ENCODE measurements at regions not wholly inside any gene's neighbourhood (a gene's known extent, or its start where the extent isn't known, plus 50 kb on each side); places are given as distances from the start of the nearest gene placed in this dataset.
"Not testable (repeated sequence)": the region's sequence is repeated elsewhere in the genome, so short reads cannot be mapped to it uniquely, and the experiment has no call there.

DNA sequence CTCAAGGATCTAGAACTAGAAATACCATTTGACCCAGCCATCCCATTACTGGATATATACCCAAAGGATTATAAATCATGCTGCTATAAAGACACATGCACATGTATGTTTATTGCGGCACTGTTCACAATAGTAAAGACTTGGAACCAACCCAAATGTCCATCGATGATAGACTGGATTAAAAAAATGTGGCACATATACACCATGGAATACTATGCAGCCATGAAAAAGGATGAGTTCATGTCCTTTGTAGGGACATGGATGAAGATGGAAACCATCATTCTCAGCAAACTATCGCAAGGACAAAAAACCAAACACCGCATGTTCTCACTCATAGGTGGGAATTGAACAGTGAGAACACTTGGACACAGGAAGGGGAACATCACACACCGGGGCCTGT lies 80.7 kb upstream of the FOXN2 start:
- not testable (repeated sequence) for H3K4me1 ChIP-seq (ENCODE audit: control insufficient read depth, insufficient read depth, low read length, poor library complexity, severe bottlenecking); DNase-seq; H3K27ac ChIP-seq (ENCODE audit: insufficient read depth, low read length, poor library complexity, severe bottlenecking); H3K36me3 ChIP-seq (ENCODE audit: control insufficient read depth, insufficient read depth, low read length); H3K4me3 ChIP-seq (ENCODE audit: insufficient read depth, low read depth, low read length, poor library complexity, severe bottlenecking); H3K27me3 ChIP-seq (replicated peaks; ENCODE audit: control insufficient read depth, insufficient read depth, low read length, poor library complexity, severe bottlenecking); H3K9me3 ChIP-seq (ENCODE audit: control insufficient read depth, low read length)

GRCh38 chr2:48235076-48235475 lies 79.4 kb upstream of the FOXN2 start:
- DNase-seq = no peak
- no peaks in the 10 kb centered on the region for H3K36me3 ChIP-seq (ENCODE audit: control insufficient read depth, insufficient read depth, low read length)
- H3K4me3 ChIP-seq (ENCODE audit: insufficient read depth, low read depth, low read length, poor library complexity, severe bottlenecking) = no peak overlapping the region
- H3K27ac ChIP-seq (ENCODE audit: insufficient read depth, low read length, poor library complexity, severe bottlenecking) = no peak overlapping the region
- H3K9me3 ChIP-seq (ENCODE audit: control insufficient read depth, low read length) = no peaks in the 10 kb centered on the region
- no peaks in the 10 kb centered on the region for H3K27me3 ChIP-seq (replicated peaks; ENCODE audit: control insufficient read depth, insufficient read depth, low read length, poor library complexity, severe bottlenecking)
- H3K4me1 ChIP-seq (ENCODE audit: control insufficient read depth, insufficient read depth, low read length, poor library complexity, severe bottlenecking) = peaks cover 8% of the 10 kb centered on the region

DNA sequence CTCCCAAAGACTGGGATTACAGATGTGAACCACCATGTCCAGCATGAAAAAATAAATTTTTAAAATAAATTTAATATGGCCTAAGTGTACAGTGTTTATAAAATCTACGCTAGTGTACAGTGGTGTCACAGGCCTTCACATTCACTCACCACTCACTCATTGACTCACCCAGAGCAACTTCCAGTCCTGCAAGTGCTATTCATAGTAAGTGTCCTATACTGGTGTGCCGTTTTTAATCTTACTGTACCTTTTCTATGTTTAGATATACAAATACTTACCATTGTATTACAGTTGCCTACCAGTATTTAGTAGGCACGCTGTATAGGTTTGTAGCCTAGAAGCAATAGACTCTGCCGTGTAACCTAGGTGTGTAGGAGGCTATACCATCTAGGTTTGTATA lies 76.1 kb upstream of the FOXN2 start:
- no peak overlapping the region for H3K4me3 ChIP-seq (ENCODE audit: insufficient read depth, low read depth, low read length, poor library complexity, severe bottlenecking)
- H3K4me1 ChIP-seq (ENCODE audit: control insufficient read depth, insufficient read depth, low read length, poor library complexity, severe bottlenecking) = peaks cover 8% of the 10 kb centered on the region
- no peaks in the 10 kb centered on the region for H3K36me3 ChIP-seq (ENCODE audit: control insufficient read depth, insufficient read depth, low read length)
- H3K9me3 ChIP-seq (ENCODE audit: control insufficient read depth, low read length) = no peaks in the 10 kb centered on the region
- DNase-seq = no peak
- no peak overlapping the region for H3K27ac ChIP-seq (ENCODE audit: insufficient read depth, low read length, poor library complexity, severe bottlenecking)
- no peaks in the 10 kb centered on the region for H3K27me3 ChIP-seq (replicated peaks; ENCODE audit: control insufficient read depth, insufficient read depth, low read length, poor library complexity, severe bottlenecking)

GRCh38 chr2:48240912-48241311 lies 73.6 kb upstream of the FOXN2 start:
- no peaks in the 10 kb centered on the region for H3K36me3 ChIP-seq (ENCODE audit: control insufficient read depth, insufficient read depth, low read length)
- H3K4me1 ChIP-seq (ENCODE audit: control insufficient read depth, insufficient read depth, low read length, poor library complexity, severe bottlenecking) = peaks cover 8% of the 10 kb centered on the region
- no peak for DNase-seq
- H3K4me3 ChIP-seq (ENCODE audit: insufficient read depth, low read depth, low read length, poor library complexity, severe bottlenecking) = no peak overlapping the region
- H3K9me3 ChIP-seq (ENCODE audit: control insufficient read depth, low read length) = no peaks in the 10 kb centered on the region
- no peaks in the 10 kb centered on the region for H3K27me3 ChIP-seq (replicated peaks; ENCODE audit: control insufficient read depth, insufficient read depth, low read length, poor library complexity, severe bottlenecking)
- no peak overlapping the region for H3K27ac ChIP-seq (ENCODE audit: insufficient read depth, low read length, poor library complexity, severe bottlenecking)

DNA sequence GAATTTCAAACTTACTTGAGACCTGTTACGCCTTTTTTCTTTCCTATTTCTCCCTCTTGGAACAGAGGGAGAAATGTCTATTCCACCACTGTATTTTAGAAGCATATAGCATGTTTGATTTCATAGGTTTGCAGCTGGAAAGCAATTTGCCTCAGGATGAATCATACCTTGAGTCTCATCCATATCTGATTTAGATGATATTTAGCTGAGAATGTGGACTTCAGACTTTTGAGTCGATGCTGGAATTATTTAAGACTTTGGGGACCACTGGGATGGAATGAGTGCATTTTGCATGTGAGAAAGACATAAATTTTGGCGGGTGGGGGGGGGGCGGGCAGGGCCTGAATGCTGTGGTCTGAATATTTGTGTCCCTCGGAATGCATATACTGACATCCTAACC lies 67.3 kb upstream of the FOXN2 start:
- H3K27me3 ChIP-seq (replicated peaks; ENCODE audit: control insufficient read depth, insufficient read depth, low read length, poor library complexity, severe bottlenecking) = no peaks in the 10 kb centered on the region
- H3K36me3 ChIP-seq (ENCODE audit: control insufficient read depth, insufficient read depth, low read length) = no peaks in the 10 kb centered on the region
- no peak overlapping the region for H3K4me3 ChIP-seq (ENCODE audit: insufficient read depth, low read depth, low read length, poor library complexity, severe bottlenecking)
- H3K27ac ChIP-seq (ENCODE audit: insufficient read depth, low read length, poor library complexity, severe bottlenecking) = no peak overlapping the region
- H3K4me1 ChIP-seq (ENCODE audit: control insufficient read depth, insufficient read depth, low read length, poor library complexity, severe bottlenecking) = no peaks in the 10 kb centered on the region
- no peak for DNase-seq
- H3K9me3 ChIP-seq (ENCODE audit: control insufficient read depth, low read length) = no peaks in the 10 kb centered on the region

DNA sequence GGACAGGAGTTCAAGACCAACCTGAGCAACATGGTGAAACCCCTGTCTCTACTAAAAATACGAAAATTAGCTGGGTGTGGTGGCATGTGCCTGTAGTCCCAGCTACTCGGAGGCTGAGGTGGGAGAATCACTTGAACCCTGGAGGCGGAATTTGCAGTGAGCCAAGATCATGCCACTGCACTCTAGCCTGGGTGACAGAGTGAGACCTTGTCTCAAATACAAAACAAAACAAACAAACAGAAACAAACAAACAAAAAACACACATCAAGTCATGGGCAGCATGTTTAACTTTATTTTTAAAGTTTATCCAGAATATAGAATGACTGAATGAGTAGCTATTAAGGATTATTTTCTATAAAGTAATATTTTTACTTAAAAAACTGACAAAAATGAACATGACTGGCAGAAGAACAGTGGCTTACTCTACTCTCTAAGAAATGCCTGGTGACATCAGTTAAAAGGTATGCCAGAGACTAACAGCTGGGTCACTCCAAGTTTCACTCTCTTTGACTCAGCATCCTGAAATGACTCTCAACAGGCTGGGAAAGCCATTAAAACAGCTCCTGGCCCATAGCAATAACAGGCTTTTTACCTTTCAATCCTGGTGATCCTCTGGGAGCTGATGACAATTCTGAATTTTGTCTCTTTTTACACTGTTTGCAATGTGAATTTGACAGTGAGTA lies 66.1 kb upstream of the FOXN2 start:
- H3K36me3 ChIP-seq (ENCODE audit: control insufficient read depth, insufficient read depth, low read length) = no peaks in the 10 kb centered on the region
- H3K4me3 ChIP-seq (ENCODE audit: insufficient read depth, low read depth, low read length, poor library complexity, severe bottlenecking) = no peak overlapping the region
- H3K4me1 ChIP-seq (ENCODE audit: control insufficient read depth, insufficient read depth, low read length, poor library complexity, severe bottlenecking) = no peaks in the 10 kb centered on the region
- no peak overlapping the region for H3K27ac ChIP-seq (ENCODE audit: insufficient read depth, low read length, poor library complexity, severe bottlenecking)
- no peak for DNase-seq
- H3K9me3 ChIP-seq (ENCODE audit: control insufficient read depth, low read length) = no peaks in the 10 kb centered on the region
- H3K27me3 ChIP-seq (replicated peaks; ENCODE audit: control insufficient read depth, insufficient read depth, low read length, poor library complexity, severe bottlenecking) = no peaks in the 10 kb centered on the region

- Histone ChIP-seq H3K9me3 (ENCODE audit: control insufficient read depth, low read length) (no peaks in the 10 kb centered on the region), H3K36me3 (ENCODE audit: control insufficient read depth, insufficient read depth, low read length) (no peaks in the 10 kb centered on the region), H3K27me3 (replicated peaks; ENCODE audit: control insufficient read depth, insufficient read depth, low read length, poor library complexity, severe bottlenecking) (no peaks in the 10 kb centered on the region), H3K27ac (ENCODE audit: insufficient read depth, low read length, poor library complexity, severe bottlenecking) (no peak overlapping the region), H3K4me1 (ENCODE audit: control insufficient read depth, insufficient read depth, low read length, poor library complexity, severe bottlenecking) (no peaks in the 10 kb centered on the region), H3K4me3 (ENCODE audit: insufficient read depth, low read depth, low read length, poor library complexity, severe bottlenecking) (no peak overlapping the region)
- no peak for DNase-seq
Measured at GRCh38 chr2:48249025-48249424, 65.5 kb upstream of the FOXN2 start.

GRCh38 chr2:48249631-48250473 lies 64.6 kb upstream of the FOXN2 start:
- Histone ChIP-seq H3K27me3 (replicated peaks; ENCODE audit: control insufficient read depth, insufficient read depth, low read length, poor library complexity, severe bottlenecking) (no peaks in the 10 kb centered on the region), H3K27ac (ENCODE audit: insufficient read depth, low read length, poor library complexity, severe bottlenecking) (no peak overlapping the region), H3K4me3 (ENCODE audit: insufficient read depth, low read depth, low read length, poor library complexity, severe bottlenecking) (no peak overlapping the region), H3K9me3 (ENCODE audit: control insufficient read depth, low read length) (no peaks in the 10 kb centered on the region), H3K4me1 (ENCODE audit: control insufficient read depth, insufficient read depth, low read length, poor library complexity, severe bottlenecking) (no peaks in the 10 kb centered on the region), H3K36me3 (ENCODE audit: control insufficient read depth, insufficient read depth, low read length) (no peaks in the 10 kb centered on the region)
- DNase-seq = no peak

GRCh38 chr2:48250474-48250844 lies 64.0 kb upstream of the FOXN2 start:
- Histone ChIP-seq H3K4me3 (ENCODE audit: insufficient read depth, low read depth, low read length, poor library complexity, severe bottlenecking) (no peak overlapping the region), H3K4me1 (ENCODE audit: control insufficient read depth, insufficient read depth, low read length, poor library complexity, severe bottlenecking) (no peaks in the 10 kb centered on the region), H3K9me3 (ENCODE audit: control insufficient read depth, low read length) (no peaks in the 10 kb centered on the region), H3K27me3 (replicated peaks; ENCODE audit: control insufficient read depth, insufficient read depth, low read length, poor library complexity, severe bottlenecking) (no peaks in the 10 kb centered on the region), H3K36me3 (ENCODE audit: control insufficient read depth, insufficient read depth, low read length) (no peaks in the 10 kb centered on the region), H3K27ac (ENCODE audit: insufficient read depth, low read length, poor library complexity, severe bottlenecking) (no peak overlapping the region)
- no peak for DNase-seq

GRCh38 chr2:48250943-48251342 lies 63.5 kb upstream of the FOXN2 start:
- H3K27ac ChIP-seq (ENCODE audit: insufficient read depth, low read length, poor library complexity, severe bottlenecking) = no peak overlapping the region

More at GRCh38 chr2:48250943-48251342, 63.5 kb upstream of the FOXN2 start:
- no peak for DNase-seq
- H3K9me3 ChIP-seq (ENCODE audit: control insufficient read depth, low read length) = no peaks in the 10 kb centered on the region
- H3K4me1 ChIP-seq (ENCODE audit: control insufficient read depth, insufficient read depth, low read length, poor library complexity, severe bottlenecking) = no peaks in the 10 kb centered on the region
- H3K27me3 ChIP-seq (replicated peaks; ENCODE audit: control insufficient read depth, insufficient read depth, low read length, poor library complexity, severe bottlenecking) = no peaks in the 10 kb centered on the region
- H3K4me3 ChIP-seq (ENCODE audit: insufficient read depth, low read depth, low read length, poor library complexity, severe bottlenecking) = no peak overlapping the region
- H3K36me3 ChIP-seq (ENCODE audit: control insufficient read depth, insufficient read depth, low read length) = no peaks in the 10 kb centered on the region

Measured in effector memory CD4-positive, alpha-beta T cell (primary cell).